Panc1 (cell line): ENCODE measurements at regions not wholly inside any gene's neighbourhood (a gene's known extent, or its start where the extent isn't known, plus 50 kb on each side); places are given as distances from the start of the nearest gene placed in this dataset.

ENCODE experiments used
- ATAC-seq: fragments of 200-7000 bp; cut with Tn5 transposase; 2 replicates; pipeline ENCODE4 v1.9.1; 2020; ENCODE audit warnings: mild to moderate bottlenecking, moderate library complexity
- BruUV-seq: library from RNA; stranded (reverse); fragments of 400-500 nt; replicated peaks from 2 replicates; lab custom pipeline; 2021; lab: Mats Ljungman, UMichigan
- CTCF ChIA-PET: fragments of 300-600 bp; sonication (Branson Sonifier 250); formaldehyde crosslinking; loops from one replicate; lab custom pipeline; 2022; ENCODE audit warnings: antibody characterized with exemption; lab: Charles Lee
- POLR2A ChIA-PET: fragments of 300-600 bp; sonication (Branson Sonifier 250); formaldehyde crosslinking; loops from one replicate; lab custom pipeline; 2022; ENCODE audit warnings: antibody characterized with exemption; lab: Charles Lee
- DNase-seq: peaks from one replicate; pipeline ENCODE4 v3.0.0-alpha.2; 2010; ENCODE audit warnings: low read depth, low spot score
- H3K27ac ChIP-seq: 2 replicates; pipeline ENCODE4 v1.5.1; 2011; ENCODE audit warnings: mild to moderate bottlenecking, low read length, inconsistent platforms
- H3K27me3 ChIP-seq: fragments of 200-500 bp; sonication (Bioruptor generic); 2 replicates; pipeline ENCODE4 v1.6.0; 2014; ENCODE audit warnings: low read length, inconsistent platforms; ENCODE audit not compliant: control insufficient read depth, insufficient read depth
- H3K36me3 ChIP-seq: fragments of 200-500 bp; sonication (Bioruptor generic); 2 replicates; pipeline ENCODE4 v1.5.1; 2014; ENCODE audit warnings: inconsistent platforms, mild to moderate bottlenecking, low read length, moderate library complexity; ENCODE audit not compliant: control insufficient read depth, insufficient read depth
- H3K4me1 ChIP-seq: 2 replicates; pipeline ENCODE4 v1.5.1; 2011; ENCODE audit warnings: inconsistent platforms, mild to moderate bottlenecking, low read length, moderate library complexity; ENCODE audit not compliant: control insufficient read depth, insufficient read depth
- H3K4me3 ChIP-seq, 2 experiments: 2 replicates each; pipeline ENCODE4 v1.5.1; 2011 to 2012; ENCODE audit warnings: low read depth in 2 of 2, low read length in 2 of 2, mild to moderate bottlenecking in 2 of 2, inconsistent platforms in 1 of 2, moderate library complexity in 1 of 2
- H3K9me3 ChIP-seq: fragments of 200-500 bp; sonication (Bioruptor generic); 2 replicates; pipeline ENCODE4 v1.5.1; 2014; ENCODE audit warnings: low read depth, mild to moderate bottlenecking, inconsistent platforms, low read length, moderate library complexity; ENCODE audit not compliant: control insufficient read depth, insufficient read depth
- POLR2AphosphoS5 ChIP-seq: IDR thresholded peaks from 2 replicates; pipeline ENCODE4 v1.6.1; 2012; ENCODE audit warnings: mild to moderate bottlenecking, low read depth, low read length, moderate library complexity
- SIN3A ChIP-seq: IDR thresholded peaks from 2 replicates; pipeline ENCODE4 v1.6.1; 2012; ENCODE audit warnings: low read depth, mild to moderate bottlenecking, low read length, moderate library complexity, borderline replicate concordance; ENCODE audit not compliant: insufficient read depth
- TCF7L2 ChIP-seq: IDR thresholded peaks from 2 replicates; pipeline ENCODE4 v1.6.1; 2011; ENCODE audit warnings: mild to moderate bottlenecking, low read depth, low read length, inconsistent platforms
- in situ Hi-C: cut with HindIII; loops from 2 replicates; pipeline ENCODE4 v1.10.0; 2016; ENCODE audit warnings: low sequenced_read_pairs, low pct_unique_long_range_greater_than_20kb
- intact Hi-C: fragments of 100-400 bp; cut with micrococcal nuclease; formaldehyde crosslinking; loops from one replicate; pipeline ENCODE4 v1.10.0; 2022; ENCODE audit not compliant: unreplicated experiment
- TF ChIP-seq, protein P1 (sequence below): fragments of 450-650 bp; IDR thresholded peaks from 2 replicates; pipeline ENCODE4 v1.5.1; 2017; ENCODE audit warnings: mild to moderate bottlenecking
- TF ChIP-seq, protein P2 (sequence below), 2 experiments: IDR thresholded peaks; 2 replicates each; pipeline ENCODE4 v1.6.1; 2011 to 2012; ENCODE audit warnings: low read depth in 2 of 2, control low read depth in 1 of 2, low read length in 1 of 2, mild to moderate bottlenecking in 1 of 2, moderate library complexity in 1 of 2; ENCODE audit not compliant: insufficient read depth in 1 of 2

DNA sequence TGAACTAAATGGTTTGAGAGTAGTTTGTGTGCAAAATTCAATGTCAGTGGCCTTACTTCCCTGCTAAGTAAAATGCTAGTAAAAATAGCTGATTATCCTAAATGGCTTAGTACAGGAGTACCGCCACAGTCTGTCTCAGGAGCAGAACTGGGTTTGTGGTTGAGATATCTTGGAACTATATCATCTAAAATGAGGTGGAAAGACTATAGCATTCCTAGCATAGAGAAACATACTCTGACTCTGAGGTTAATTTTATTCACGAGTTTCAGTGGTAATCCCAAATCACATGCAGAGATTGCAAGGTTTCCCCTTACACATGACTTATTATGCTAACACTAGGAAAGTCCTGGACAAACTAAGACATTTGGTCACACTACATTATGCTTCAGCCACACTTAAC, 70.4 kb downstream of the OR13H1 start:
- no TSS peak for BruUV-seq
- no peak for ATAC-seq
- H3K4me1 ChIP-seq = no peaks in the 10 kb centered on the region
- no peaks in the 10 kb centered on the region for H3K9me3 ChIP-seq
- no peaks in the 10 kb centered on the region for H3K36me3 ChIP-seq
- no peak for TF ChIP-seq TCF7L2
- TF ChIP-seq SIN3A = no peak
- no peak for TF ChIP-seq POLR2AphosphoS5
- TF ChIP-seq, protein P1, sequence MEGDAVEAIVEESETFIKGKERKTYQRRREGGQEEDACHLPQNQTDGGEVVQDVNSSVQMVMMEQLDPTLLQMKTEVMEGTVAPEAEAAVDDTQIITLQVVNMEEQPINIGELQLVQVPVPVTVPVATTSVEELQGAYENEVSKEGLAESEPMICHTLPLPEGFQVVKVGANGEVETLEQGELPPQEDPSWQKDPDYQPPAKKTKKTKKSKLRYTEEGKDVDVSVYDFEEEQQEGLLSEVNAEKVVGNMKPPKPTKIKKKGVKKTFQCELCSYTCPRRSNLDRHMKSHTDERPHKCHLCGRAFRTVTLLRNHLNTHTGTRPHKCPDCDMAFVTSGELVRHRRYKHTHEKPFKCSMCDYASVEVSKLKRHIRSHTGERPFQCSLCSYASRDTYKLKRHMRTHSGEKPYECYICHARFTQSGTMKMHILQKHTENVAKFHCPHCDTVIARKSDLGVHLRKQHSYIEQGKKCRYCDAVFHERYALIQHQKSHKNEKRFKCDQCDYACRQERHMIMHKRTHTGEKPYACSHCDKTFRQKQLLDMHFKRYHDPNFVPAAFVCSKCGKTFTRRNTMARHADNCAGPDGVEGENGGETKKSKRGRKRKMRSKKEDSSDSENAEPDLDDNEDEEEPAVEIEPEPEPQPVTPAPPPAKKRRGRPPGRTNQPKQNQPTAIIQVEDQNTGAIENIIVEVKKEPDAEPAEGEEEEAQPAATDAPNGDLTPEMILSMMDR = no peak
- TF ChIP-seq, protein P2, sequence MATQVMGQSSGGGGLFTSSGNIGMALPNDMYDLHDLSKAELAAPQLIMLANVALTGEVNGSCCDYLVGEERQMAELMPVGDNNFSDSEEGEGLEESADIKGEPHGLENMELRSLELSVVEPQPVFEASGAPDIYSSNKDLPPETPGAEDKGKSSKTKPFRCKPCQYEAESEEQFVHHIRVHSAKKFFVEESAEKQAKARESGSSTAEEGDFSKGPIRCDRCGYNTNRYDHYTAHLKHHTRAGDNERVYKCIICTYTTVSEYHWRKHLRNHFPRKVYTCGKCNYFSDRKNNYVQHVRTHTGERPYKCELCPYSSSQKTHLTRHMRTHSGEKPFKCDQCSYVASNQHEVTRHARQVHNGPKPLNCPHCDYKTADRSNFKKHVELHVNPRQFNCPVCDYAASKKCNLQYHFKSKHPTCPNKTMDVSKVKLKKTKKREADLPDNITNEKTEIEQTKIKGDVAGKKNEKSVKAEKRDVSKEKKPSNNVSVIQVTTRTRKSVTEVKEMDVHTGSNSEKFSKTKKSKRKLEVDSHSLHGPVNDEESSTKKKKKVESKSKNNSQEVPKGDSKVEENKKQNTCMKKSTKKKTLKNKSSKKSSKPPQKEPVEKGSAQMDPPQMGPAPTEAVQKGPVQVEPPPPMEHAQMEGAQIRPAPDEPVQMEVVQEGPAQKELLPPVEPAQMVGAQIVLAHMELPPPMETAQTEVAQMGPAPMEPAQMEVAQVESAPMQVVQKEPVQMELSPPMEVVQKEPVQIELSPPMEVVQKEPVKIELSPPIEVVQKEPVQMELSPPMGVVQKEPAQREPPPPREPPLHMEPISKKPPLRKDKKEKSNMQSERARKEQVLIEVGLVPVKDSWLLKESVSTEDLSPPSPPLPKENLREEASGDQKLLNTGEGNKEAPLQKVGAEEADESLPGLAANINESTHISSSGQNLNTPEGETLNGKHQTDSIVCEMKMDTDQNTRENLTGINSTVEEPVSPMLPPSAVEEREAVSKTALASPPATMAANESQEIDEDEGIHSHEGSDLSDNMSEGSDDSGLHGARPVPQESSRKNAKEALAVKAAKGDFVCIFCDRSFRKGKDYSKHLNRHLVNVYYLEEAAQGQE (IDR thresholded peaks at IDR 0.05; ENCODE audit: insufficient read depth in 1 of 2, low read depth in 2 of 2, low read length in 1 of 2) = no peak
- H3K27ac ChIP-seq = no peak overlapping the region
- no peak overlapping the region for H3K4me3 ChIP-seq
- in situ Hi-C loops = no loop called here
- POLR2A ChIA-PET = no interaction called here
- intact Hi-C loops = no loop called here
- H3K27me3 ChIP-seq = peaks cover 2% of the 10 kb centered on the region
- no peak for DNase-seq
- CTCF ChIA-PET = no interaction called here

DNA sequence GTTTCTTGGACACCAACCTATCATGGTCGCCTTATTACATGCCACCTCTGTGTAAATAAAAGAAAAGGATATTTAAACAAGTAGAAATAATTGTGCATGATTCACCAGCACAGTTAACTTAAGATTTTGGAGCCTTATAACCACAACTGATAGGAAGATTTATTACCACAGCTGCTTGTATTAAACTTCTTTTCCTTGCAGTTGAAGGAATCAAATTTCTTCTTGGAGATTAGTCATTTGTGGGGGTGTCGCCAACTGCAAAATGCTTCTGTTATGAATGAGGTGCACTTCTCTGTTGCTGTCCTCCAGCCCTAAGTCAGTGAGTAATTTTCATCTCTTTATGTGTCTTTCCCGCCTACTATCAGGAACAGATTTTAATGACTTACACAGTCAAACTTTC, 73.3 kb downstream of the OR13H1 start:
- H3K36me3 ChIP-seq = no peaks in the 10 kb centered on the region
- H3K9me3 ChIP-seq = no peaks in the 10 kb centered on the region
- ChIA-PET POLR2A (no interaction called here), CTCF (no interaction called here)
- peaks cover 4% of the 10 kb centered on the region for H3K27me3 ChIP-seq
- DNase-seq (no peak), ATAC-seq (no peak)
- no TSS peak for BruUV-seq
- no peak overlapping the region for H3K27ac ChIP-seq
- in situ Hi-C loops = no loop called here
- TF ChIP-seq POLR2AphosphoS5 (no peak), SIN3A (no peak), TCF7L2 (no peak)
- TF ChIP-seq, protein P2 (IDR thresholded peaks at IDR 0.05; ENCODE audit: insufficient read depth in 1 of 2, low read depth in 2 of 2, low read length in 1 of 2) = no peak
- TF ChIP-seq, protein P1 = no peak
- H3K4me1 ChIP-seq = no peaks in the 10 kb centered on the region
- intact Hi-C loops = no loop called here
- no peak overlapping the region for H3K4me3 ChIP-seq
